HG02938 (cell line): ENCODE measurements at regions not wholly inside any gene's neighbourhood (a gene's known extent, or its start where the extent isn't known, plus 50 kb on each side); places are given as distances from the start of the nearest gene placed in this dataset.

ENCODE experiments used
- ATAC-seq: cut with Tn5 transposase; IDR thresholded peaks from one replicate; pipeline ENCODE4 v1.9.1; 2021; ENCODE audit warnings: mild to moderate bottlenecking, moderate library complexity; ENCODE audit not compliant: unreplicated experiment

DNA sequence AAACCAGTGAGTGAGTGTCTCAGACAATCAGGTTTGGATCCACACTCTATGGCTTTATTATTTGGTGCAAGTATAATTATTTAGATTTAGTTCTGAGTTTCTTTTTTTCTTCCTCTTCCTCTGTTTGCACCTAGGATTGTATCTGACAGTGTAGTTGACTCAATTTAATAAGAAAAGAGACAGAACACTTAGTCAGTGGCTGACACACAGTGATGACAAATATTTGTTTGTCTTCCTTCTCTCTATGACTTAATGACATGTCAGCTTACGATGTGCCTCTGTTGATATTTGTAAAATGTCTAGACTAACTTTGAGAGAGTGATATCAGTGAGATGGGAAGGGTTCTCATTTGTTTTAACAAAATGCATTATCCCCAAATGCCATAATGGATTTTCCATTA is 129.5 kb upstream of the SLC10A2 start:
- ATAC-seq, result no peak

DNA sequence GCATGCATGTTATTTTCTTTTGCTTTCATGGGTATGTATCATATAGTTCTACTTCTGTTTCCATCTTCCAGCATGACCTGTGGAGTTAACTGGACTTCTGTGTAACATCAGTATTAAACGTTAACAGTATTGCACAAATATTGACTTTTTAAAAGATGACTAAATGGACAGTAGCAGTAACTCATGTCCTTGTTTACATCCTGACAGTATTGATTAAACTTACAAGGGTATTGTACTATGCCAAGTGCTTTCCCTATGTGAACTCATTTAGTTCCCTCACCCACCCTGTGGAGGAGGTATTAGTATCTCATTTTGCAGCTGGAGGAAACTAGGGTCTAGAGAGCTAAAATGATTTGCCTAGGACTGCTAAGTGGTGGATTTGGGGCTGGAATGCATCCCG is 128.7 kb upstream of the SLC10A2 start:
- no peak for ATAC-seq

GRCh38 chr13:103192511-103193135 is 126.4 kb upstream of the SLC10A2 start:
- ATAC-seq, result no peak

- no peak for ATAC-seq
These were observed 124.6 kb upstream of the SLC10A2 start for GRCh38 chr13:103190841-103191240.

DNA sequence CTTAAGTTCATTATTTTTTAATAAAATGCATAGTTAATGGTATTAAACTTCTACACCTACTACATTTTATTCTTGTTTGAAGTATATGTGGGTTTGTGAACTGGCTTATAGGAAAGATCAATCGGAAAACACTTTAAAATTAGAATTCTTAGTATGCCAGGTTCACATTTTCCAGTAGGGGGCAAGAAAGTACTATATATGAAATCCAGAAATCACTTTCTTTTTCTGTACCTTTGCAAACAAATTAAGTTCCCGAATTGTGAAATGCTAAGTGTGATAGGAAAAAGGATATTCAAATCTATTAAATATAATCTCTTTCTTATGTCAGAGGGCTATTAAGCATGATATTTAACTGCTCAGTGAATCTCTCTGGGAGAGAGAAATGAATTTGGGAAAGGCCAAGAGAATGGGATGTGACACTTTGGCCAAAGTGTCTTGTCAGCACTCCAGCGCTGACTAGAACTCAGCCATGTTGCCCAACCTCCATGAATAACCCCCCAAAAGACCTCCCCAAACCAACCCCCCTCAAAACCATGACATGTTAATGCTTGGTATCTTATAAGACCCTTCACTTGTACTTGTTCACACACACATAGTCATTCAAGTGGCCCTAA is 122.6 kb upstream of the SLC10A2 start:
- ATAC-seq, result no peak

DNA sequence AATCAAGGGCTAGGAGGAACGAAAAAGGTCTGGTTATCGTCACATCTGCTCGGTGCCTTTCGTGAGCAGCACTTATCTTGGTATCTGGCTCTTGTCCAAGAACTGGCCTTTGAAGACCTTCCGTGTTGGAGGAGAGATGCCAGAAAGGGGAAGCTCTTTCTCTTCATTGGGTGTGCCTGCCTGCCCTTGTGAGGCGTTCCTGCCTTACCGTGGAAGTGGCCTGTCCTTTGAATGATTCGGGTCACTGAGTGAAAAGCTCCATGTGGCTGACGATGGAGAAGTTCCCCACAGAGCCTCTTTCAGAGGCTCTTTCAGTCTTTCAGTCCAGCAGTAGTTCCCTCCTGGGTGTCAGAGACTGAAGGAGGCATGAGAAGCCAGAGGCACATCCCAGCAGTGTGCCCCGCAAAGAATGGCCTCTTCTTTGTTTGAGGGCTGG is 121.5 kb upstream of the SLC10A2 start:
- ATAC-seq, result no peak

DNA sequence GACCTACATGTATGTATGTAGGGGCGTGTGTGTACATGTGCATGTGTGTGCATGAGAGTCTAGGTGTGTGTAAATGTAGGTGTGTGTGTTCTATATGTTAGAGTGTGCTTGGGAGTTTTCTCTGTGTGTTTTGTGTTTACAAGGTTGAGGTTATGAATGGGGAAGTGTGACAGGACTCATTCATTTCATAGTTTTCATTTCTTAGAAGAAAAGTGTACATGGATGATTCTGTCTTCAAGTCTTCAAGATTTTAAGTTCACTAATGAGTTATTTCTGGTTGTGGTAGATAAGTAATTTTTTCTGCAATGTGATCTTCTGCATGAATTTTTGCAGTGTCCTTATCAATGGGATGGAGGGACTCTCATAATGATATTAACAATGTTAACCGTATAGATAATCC is 118.2 kb upstream of the SLC10A2 start:
- ATAC-seq, result peak; percentile 73

GRCh38 chr13:103178986-103179943 is 113.0 kb upstream of the SLC10A2 start:
- ATAC-seq, result no peak

DNA sequence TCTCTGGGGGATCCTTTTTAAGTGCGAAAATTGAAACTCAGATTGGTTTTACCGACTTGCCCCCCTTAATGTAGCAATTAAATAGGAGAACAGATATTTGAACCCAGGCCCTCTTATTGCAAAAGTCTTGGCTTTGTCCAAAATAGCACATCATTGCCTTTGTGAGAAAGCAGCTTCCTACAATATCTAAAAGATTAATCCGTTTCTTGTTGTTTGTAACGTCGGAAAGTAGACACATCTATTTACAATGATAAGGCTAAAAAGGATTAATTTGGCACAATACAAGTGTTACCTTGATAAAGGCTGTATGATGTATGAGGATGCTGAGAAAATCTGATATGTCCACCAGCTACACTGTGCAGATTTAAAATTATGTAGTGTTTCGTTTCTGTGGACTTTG is 108.7 kb upstream of the SLC10A2 start:
- no peak for ATAC-seq

GRCh38 chr13:103168901-103169508 is 102.8 kb upstream of the SLC10A2 start:
- ATAC-seq, result peak; percentile 76

- no peak for ATAC-seq
These were observed 98.0 kb upstream of the SLC10A2 start for GRCh38 chr13:103164251-103164650.

- ATAC-seq, result no peak
These were observed 95.3 kb upstream of the SLC10A2 start for GRCh38 chr13:103161476-103161875.

GRCh38 chr13:103157434-103158145 is 91.4 kb upstream of the SLC10A2 start:
- ATAC-seq, result no peak

DNA sequence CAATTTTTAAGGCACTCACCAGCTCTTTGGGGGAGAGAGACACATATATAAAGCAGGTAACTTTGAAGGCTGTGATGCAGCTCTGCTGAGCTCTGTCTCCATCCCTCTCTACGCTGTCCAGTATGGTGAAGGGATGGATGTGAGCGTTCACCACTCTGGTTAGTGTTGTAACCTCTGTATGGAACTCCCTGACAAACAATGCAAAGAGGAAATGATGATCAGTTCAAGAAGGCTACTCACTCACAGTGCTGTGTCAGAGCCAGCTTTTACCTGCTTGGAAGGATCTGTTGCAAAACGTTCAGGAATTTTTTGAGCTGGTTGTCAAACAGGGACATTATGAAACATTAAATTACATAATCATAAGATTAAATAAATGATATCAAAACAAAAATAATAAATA is 90.8 kb upstream of the SLC10A2 start:
- ATAC-seq, result no peak

DNA sequence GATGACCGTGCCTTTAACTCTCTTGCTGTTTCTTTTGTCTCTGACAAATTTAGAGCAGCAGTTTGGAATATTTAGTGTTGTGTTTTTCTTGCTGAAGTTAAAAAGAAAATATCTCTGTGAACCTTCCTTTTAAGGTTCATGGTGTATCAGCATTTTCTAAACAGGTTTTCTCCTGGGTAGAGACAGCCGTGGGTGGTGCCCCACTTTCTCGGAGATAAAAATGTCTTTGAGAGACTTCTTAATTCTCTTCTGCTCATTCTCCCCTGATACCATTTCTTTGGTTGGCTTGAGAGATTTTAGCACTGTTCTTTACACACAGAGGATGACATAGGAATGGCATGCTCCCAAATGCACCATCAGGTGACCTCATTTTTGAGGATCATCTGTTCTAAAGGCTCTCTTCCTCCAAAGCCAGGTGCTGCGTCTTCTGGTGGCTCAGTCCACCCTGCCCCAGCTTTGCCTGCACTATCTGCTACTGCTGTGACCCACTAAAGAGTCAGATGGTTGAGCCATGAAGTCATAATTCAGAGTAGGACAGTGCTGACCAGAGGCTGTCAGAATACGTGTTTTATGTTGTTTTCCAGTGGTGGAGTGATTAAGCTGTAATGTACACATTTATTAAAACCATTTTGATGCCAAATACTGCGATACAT is 90.3 kb upstream of the SLC10A2 start:
- ATAC-seq, result no peak

DNA sequence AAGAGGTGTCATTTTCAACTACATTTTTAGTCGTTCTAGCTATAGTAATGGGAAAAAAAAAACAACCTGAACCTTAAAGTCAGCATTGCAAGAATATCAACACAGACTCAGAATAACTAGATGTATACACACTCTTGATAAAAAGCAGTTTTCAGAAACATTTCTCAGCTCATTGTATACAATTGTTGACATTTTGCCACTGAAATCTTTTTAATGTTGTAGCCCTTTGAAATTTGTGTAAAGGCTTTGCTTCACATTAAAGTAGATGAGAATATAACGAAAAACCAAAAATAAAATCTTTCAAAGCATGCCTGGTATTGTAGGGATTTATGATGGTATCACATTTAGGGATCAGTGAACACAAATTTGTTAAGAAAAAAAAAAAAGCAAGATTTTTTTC is 87.2 kb upstream of the SLC10A2 start:
- no peak for ATAC-seq

DNA sequence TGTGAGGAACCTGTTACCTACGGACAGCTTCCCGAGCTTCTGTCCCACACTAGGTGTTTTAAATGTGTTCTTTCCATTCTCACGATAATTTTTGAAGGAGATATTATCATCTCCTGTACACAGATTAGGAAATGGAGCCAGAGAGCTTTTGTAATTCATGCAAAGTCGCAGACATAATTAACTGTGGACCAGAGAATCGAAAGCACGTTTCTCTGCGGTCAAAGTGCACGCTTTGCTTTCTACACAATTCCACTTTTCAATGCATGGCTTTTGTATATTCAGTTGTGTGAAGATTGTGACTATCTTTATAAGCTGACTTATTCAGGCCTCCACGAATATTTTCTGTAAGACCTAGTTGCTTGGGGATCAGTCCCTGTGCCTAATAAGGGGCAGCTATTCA is 81.7 kb upstream of the SLC10A2 start:
- ATAC-seq, result no peak

DNA sequence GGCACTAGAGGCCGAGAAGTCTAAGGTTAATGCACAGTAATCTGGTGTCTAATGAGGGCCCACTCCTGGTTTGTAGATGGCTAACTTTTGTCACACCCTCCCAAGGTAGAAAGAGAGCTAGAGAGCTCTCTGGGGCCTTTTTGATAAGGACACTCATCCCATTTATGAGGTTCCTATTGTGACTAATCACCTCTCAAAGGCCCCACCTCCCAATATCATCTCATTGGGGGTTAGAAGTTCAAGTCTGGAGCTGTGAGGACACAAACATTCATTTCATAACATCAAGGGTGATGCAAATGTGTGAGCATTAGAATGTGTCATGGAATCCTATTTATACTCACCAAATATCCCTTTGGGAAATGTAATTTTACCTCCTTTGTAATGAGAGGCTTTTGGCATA is 79.2 kb upstream of the SLC10A2 start:
- no peak for ATAC-seq

- ATAC-seq, result no peak
These were observed 77.2 kb upstream of the SLC10A2 start for GRCh38 chr13:103143432-103143831.

DNA sequence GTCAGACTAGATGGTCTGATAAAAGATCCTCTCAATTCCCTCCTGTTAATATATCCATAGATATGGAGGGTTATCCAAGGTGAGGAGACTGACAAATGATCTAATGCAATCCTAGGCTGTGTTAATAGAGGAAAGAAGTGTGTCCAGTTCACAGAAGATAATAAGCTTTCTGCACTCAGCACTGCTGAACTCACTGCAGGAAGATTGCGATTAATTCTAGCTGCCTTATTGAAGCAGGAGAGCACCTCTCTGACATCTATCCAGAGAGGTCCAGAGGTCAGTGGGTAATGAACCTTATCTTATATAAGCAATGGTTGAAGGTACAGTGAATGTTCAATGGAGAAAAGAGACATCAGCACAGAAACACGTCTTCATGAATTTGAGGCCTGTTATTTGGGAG is 75.9 kb upstream of the SLC10A2 start:
- ATAC-seq, result no peak
